K562 (cell line): ENCODE measurements at regions not wholly inside any gene's neighbourhood (a gene's known extent, or its start where the extent isn't known, plus 50 kb on each side); places are given as distances from the start of the nearest gene placed in this dataset.

Experiments used
- CBX3 ChIP-seq, 2 experiments: IDR thresholded peaks; 1 replicate in 1 of 2; 2 replicates in 1 of 2; pipeline ENCODE4 v1.6.1; 2012; ENCODE audit warnings: inconsistent platforms in 2 of 2, low read length in 2 of 2, borderline replicate concordance in 1 of 2, control low read depth in 1 of 2
- CREB1 ChIP-seq, 2 experiments: sonication (generic) in 1 of 2; formaldehyde crosslinking in 1 of 2; IDR thresholded peaks; 2 replicates each; pipeline versions ENCODE4 v1.6.1 to v1.8.0; 2012 to 2022; ENCODE audit warnings: inconsistent platforms in 1 of 2, mild to moderate bottlenecking in 1 of 2, missing genetic modification reagents in 1 of 2, moderate library complexity in 1 of 2
- KDM1A ChIP-seq, 2 experiments: fragments of 450-650 bp; IDR thresholded peaks; 2 replicates each; pipeline ENCODE4 v1.6.1; 2016; ENCODE audit warnings: mild to moderate bottlenecking in 2 of 2
- MTF1 ChIP-seq: fragments of 250-450 bp; sonication (Bioruptor Pico); IDR thresholded peaks from 2 replicates; pipeline ENCODE4 v1.9.0; 2021; ENCODE audit warnings: moderate library complexity, mild to moderate bottlenecking, inconsistent platforms, borderline replicate concordance
- NRF1 ChIP-seq, 2 experiments: fragments of 450-650 bp; IDR thresholded peaks in 1 of 2; conservative IDR thresholded peaks in 1 of 2; 2 replicates each; pipeline ENCODE4 v1.6.1; 2014; ENCODE audit warnings: mild to moderate bottlenecking in 2 of 2
- RFX7 ChIP-seq: fragments of 250-450 bp; sonication (Bioruptor Pico); IDR thresholded peaks from 2 replicates; pipeline ENCODE4 v1.5.1; 2021; ENCODE audit warnings: mild to moderate bottlenecking
- TCF7 ChIP-seq: sonication (generic); IDR thresholded peaks from 2 replicates; pipeline ENCODE4 v1.6.1; 2016; ENCODE audit warnings: antibody characterized with exemption, borderline replicate concordance
- ZNF175 ChIP-seq: fragments of 200-800 bp; sonication (Bioruptor generic); IDR thresholded peaks from 2 replicates; pipeline ENCODE4 v1.6.1; 2016; ENCODE audit warnings: low read depth, mild to moderate bottlenecking, missing genetic modification characterization, missing compliant biosample characterization
- ZNF766 ChIP-seq: fragments of 200-800 bp; sonication (Bioruptor generic); conservative IDR thresholded peaks from 2 replicates; pipeline ENCODE4 v1.6.1; 2016; ENCODE audit warnings: missing genetic modification characterization, missing compliant biosample characterization
- ZZZ3 ChIP-seq: fragments of 450-650 bp; IDR thresholded peaks from 2 replicates; pipeline ENCODE4 v1.6.1; 2016; ENCODE audit warnings: antibody characterized with exemption, mild to moderate bottlenecking, moderate library complexity
- TF ChIP-seq, protein P1 (sequence below): sonication (generic); formaldehyde crosslinking; IDR thresholded peaks from 2 replicates; pipeline ENCODE4 v1.8.0; 2022; ENCODE audit warnings: mild to moderate bottlenecking, missing genetic modification reagents, borderline replicate concordance
- TF ChIP-seq, protein P2 (sequence below): sonication (generic); IDR thresholded peaks from 2 replicates; pipeline ENCODE4 v1.6.1; 2016

DNA sequence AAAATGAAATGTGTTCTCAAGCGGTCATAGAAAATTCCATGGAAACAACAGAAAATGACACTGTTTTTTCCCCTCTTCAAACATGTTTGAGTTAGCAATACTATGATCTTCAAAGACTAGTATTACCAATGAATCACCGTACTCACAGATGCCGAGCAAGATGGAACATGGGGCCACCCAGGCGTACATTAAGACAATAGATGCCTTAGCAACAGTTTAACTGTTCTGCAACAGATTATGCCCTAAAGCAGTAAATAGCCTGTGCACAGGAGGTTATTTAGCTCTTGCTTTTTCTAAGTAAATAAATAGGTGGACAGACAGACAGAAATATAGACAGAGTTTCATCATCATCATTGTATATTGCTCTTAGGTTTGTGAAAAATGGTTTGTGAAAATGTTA lies 284.0 kb upstream of the DEFB112 start:
- TF ChIP-seq, protein P1, sequence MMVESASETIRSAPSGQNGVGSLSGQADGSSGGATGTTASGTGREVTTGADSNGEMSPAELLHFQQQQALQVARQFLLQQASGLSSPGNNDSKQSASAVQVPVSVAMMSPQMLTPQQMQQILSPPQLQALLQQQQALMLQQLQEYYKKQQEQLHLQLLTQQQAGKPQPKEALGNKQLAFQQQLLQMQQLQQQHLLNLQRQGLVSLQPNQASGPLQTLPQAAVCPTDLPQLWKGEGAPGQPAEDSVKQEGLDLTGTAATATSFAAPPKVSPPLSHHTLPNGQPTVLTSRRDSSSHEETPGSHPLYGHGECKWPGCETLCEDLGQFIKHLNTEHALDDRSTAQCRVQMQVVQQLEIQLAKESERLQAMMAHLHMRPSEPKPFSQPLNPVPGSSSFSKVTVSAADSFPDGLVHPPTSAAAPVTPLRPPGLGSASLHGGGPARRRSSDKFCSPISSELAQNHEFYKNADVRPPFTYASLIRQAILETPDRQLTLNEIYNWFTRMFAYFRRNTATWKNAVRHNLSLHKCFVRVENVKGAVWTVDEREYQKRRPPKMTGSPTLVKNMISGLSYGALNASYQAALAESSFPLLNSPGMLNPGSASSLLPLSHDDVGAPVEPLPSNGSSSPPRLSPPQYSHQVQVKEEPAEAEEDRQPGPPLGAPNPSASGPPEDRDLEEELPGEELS (CRISPR knock-in tag): no peak
- TF ChIP-seq MTF1 (CRISPR knock-in tag) (no peak), CBX3 (IDR thresholded peaks at IDR 0.05; ENCODE audit: borderline replicate concordance in 1 of 2, low read length in 2 of 2) (no peak), CREB1 (IDR thresholded peaks at IDR 0.05) (no peak), CREB1 (CRISPR knock-in tag; IDR thresholded peaks at IDR 0.05) (no peak), ZNF766 (CRISPR knock-in tag) (no peak), ZZZ3 (no peak), RFX7 (CRISPR knock-in tag) (no peak), NRF1 (conservative IDR thresholded peaks at IDR 0.05 in 1 of 2, IDR thresholded peaks at IDR 0.05 in 1 of 2) (no peak), ZNF175 (CRISPR knock-in tag) (no peak), KDM1A (IDR thresholded peaks at IDR 0.05) (no peak), TCF7 (no peak)
- TF ChIP-seq, protein P2, sequence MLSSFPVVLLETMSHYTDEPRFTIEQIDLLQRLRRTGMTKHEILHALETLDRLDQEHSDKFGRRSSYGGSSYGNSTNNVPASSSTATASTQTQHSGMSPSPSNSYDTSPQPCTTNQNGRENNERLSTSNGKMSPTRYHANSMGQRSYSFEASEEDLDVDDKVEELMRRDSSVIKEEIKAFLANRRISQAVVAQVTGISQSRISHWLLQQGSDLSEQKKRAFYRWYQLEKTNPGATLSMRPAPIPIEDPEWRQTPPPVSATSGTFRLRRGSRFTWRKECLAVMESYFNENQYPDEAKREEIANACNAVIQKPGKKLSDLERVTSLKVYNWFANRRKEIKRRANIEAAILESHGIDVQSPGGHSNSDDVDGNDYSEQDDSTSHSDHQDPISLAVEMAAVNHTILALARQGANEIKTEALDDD: no peak
